DND-41 (cell line): ENCODE measurements at regions not wholly inside any gene's neighbourhood (a gene's known extent, or its start where the extent isn't known, plus 50 kb on each side); places are given as distances from the start of the nearest gene placed in this dataset.

ENCODE experiments used
- ATAC-seq: fragments of 200-7000 bp; cut with Tn5 transposase; 3 replicates; pipeline ENCODE4 v1.9.1; 2021; ENCODE audit warnings: low read depth; ENCODE audit not compliant: insufficient read depth
- DNase-seq: peaks from one replicate; pipeline ENCODE4 v3.0.0-alpha.2; 2020
- H2AFZ ChIP-seq: 2 replicates; pipeline ENCODE4 v1.6.0; 2012; ENCODE audit warnings: low read depth, low read length
- H3K27ac ChIP-seq: 2 replicates; pipeline ENCODE4 v1.5.1; 2012; ENCODE audit warnings: low read length, inconsistent platforms
- H3K27me3 ChIP-seq: fragments of 200-600 bp; sonication (generic); 2 replicates; pipeline ENCODE4 v1.6.0; 2012; ENCODE audit warnings: low read length, mild to moderate bottlenecking, inconsistent platforms; ENCODE audit not compliant: insufficient read depth, poor library complexity
- H3K36me3 ChIP-seq: 2 replicates; pipeline ENCODE4 v1.5.1; 2012; ENCODE audit warnings: low read length, inconsistent platforms; ENCODE audit not compliant: insufficient read depth
- H3K4me1 ChIP-seq: 2 replicates; pipeline ENCODE4 v1.5.1; 2012; ENCODE audit warnings: mild to moderate bottlenecking, low read length; ENCODE audit not compliant: insufficient read depth
- H3K4me2 ChIP-seq: 2 replicates; pipeline ENCODE4 v1.6.0; 2012; ENCODE audit warnings: mild to moderate bottlenecking, moderate library complexity, low read length, inconsistent platforms; ENCODE audit not compliant: insufficient read depth
- H3K4me3 ChIP-seq, 2 experiments: fragments of 200-600 bp in 1 of 2; shearing (Covaris generic) in 1 of 2; 2 replicates each; pipeline ENCODE4 v1.5.1; 2012 to 2016; ENCODE audit warnings: inconsistent platforms in 2 of 2, low read length in 2 of 2, mild to moderate bottlenecking in 2 of 2, low read depth in 1 of 2, moderate library complexity in 1 of 2
- H3K79me2 ChIP-seq: 2 replicates; pipeline ENCODE4 v1.6.0; 2012; ENCODE audit warnings: low read length, inconsistent platforms; ENCODE audit not compliant: insufficient read depth
- H3K9ac ChIP-seq: 2 replicates; pipeline ENCODE4 v1.6.0; 2012; ENCODE audit warnings: low read depth, mild to moderate bottlenecking, inconsistent platforms, low read length, moderate library complexity
- H3K9me3 ChIP-seq: 2 replicates; pipeline ENCODE4 v1.5.1; 2012; ENCODE audit warnings: low read length, moderate library complexity, mild to moderate bottlenecking, inconsistent platforms; ENCODE audit not compliant: insufficient read depth, severe bottlenecking
- H4K20me1 ChIP-seq: 2 replicates; pipeline ENCODE4 v1.6.0; 2012; ENCODE audit warnings: low read length; ENCODE audit not compliant: insufficient read depth
- EZH2 ChIP-seq: IDR thresholded peaks from 3 replicates; pipeline ENCODE4 v1.6.1; 2012; ENCODE audit warnings: borderline replicate concordance, low read depth, mild to moderate bottlenecking, moderate library complexity, low read length, inconsistent platforms; ENCODE audit not compliant: severe bottlenecking
- TF ChIP-seq, protein P1 (sequence below): IDR thresholded peaks from 2 replicates; pipeline ENCODE4 v1.5.1; 2012; ENCODE audit warnings: borderline replicate concordance, low read length, moderate library complexity, mild to moderate bottlenecking; ENCODE audit not compliant: poor library complexity, severe bottlenecking; ENCODE audit errors: extremely low read depth

DNA sequence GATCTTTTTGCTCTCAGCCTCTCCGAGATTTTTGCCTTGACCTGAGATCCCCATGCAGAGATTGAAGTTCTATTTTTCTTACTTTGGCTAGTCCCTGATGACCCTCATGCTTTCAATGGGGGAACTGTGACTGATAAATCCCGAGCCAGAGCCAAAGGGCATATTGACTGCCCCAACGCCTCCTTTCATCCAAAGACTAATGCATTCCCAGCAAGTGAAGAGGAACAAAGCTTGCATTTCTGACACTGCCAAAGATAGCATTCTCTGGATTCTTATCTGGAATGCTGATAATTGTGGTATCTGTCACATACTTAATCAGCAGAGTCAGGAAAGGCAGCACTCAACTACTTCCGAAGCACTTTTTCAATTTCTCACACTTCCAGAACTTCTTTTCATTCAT is 152.3 kb upstream of the EGLN3 start:
- no peak for ATAC-seq
- no peaks in the 10 kb centered on the region for H4K20me1 ChIP-seq
- no peaks in the 10 kb centered on the region for H3K27me3 ChIP-seq
- no peaks in the 10 kb centered on the region; the same call in 1 of the 2 replicates for H3K4me1 ChIP-seq
- H3K9ac ChIP-seq: no peak overlapping the region
- H3K79me2 ChIP-seq: no peaks in the 10 kb centered on the region
- H2AFZ ChIP-seq: no peak overlapping the region
- H3K27ac ChIP-seq: no peak overlapping the region
- no peak overlapping the region for H3K4me2 ChIP-seq
- no peak overlapping the region for H3K4me3 ChIP-seq
- TF ChIP-seq, protein P1, sequence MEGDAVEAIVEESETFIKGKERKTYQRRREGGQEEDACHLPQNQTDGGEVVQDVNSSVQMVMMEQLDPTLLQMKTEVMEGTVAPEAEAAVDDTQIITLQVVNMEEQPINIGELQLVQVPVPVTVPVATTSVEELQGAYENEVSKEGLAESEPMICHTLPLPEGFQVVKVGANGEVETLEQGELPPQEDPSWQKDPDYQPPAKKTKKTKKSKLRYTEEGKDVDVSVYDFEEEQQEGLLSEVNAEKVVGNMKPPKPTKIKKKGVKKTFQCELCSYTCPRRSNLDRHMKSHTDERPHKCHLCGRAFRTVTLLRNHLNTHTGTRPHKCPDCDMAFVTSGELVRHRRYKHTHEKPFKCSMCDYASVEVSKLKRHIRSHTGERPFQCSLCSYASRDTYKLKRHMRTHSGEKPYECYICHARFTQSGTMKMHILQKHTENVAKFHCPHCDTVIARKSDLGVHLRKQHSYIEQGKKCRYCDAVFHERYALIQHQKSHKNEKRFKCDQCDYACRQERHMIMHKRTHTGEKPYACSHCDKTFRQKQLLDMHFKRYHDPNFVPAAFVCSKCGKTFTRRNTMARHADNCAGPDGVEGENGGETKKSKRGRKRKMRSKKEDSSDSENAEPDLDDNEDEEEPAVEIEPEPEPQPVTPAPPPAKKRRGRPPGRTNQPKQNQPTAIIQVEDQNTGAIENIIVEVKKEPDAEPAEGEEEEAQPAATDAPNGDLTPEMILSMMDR: no peak
- TF ChIP-seq EZH2: no peak
- no peaks in the 10 kb centered on the region for H3K36me3 ChIP-seq
- DNase-seq: no peak
- H3K9me3 ChIP-seq: no peaks in the 10 kb centered on the region

DNA sequence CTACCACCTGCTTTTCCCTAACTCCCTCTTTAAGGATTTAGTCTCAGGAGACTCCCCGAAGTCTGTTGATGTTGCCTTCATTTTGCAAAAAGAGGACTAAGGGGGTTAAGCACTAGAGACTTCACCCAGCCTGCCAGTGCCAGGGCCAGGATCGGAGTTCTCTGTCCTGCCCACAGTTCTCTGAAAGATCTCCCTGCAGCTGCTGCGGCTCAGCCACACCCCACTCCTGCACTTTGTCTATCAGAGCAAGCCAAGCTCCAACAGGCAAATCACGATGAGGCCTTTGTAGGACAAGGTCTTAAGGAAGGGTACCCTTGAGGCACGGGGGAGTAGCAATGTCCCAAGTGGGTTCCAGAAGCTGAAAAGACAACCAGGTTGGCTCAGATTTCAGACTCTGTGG is 148.8 kb upstream of the EGLN3 start:
- Histone ChIP-seq H4K20me1 (no peaks in the 10 kb centered on the region), H3K9me3 (no peaks in the 10 kb centered on the region), H2AFZ (no peak overlapping the region), H3K9ac (no peak overlapping the region), H3K36me3 (no peaks in the 10 kb centered on the region), H3K4me3 (no peak overlapping the region), H3K27me3 (no peaks in the 10 kb centered on the region), H3K4me2 (no peak overlapping the region), H3K79me2 (no peaks in the 10 kb centered on the region), H3K4me1 (peaks cover 8% of the 10 kb centered on the region), H3K27ac (no peak overlapping the region)
- ATAC-seq (no peak), DNase-seq (no peak)
- TF ChIP-seq EZH2: no peak
- TF ChIP-seq, protein P1: no peak

GRCh38 chr14:34098985-34099349 is 148.1 kb upstream of the EGLN3 start:
- Histone ChIP-seq H3K27me3 (no peaks in the 10 kb centered on the region), H3K36me3 (no peaks in the 10 kb centered on the region), H3K9ac (no peak overlapping the region), H3K27ac (no peak overlapping the region), H3K4me1 (peaks cover 15% of the 10 kb centered on the region), H3K9me3 (no peaks in the 10 kb centered on the region), H2AFZ (no peak overlapping the region), H3K79me2 (no peaks in the 10 kb centered on the region), H4K20me1 (no peaks in the 10 kb centered on the region), H3K4me3 (no peak overlapping the region), H3K4me2 (no peak overlapping the region)
- no peak for ATAC-seq
- no peak for DNase-seq
- TF ChIP-seq EZH2: no peak
- TF ChIP-seq, protein P1: no peak
